Neural cell (in vitro differentiated cells): ENCODE measurements at regions not wholly inside any gene's neighbourhood (a gene's known extent, or its start where the extent isn't known, plus 50 kb on each side); places are given as distances from the start of the nearest gene placed in this dataset.

ENCODE experiments used
- H2AFZ ChIP-seq: fragments of 200-600, 300-800 bp; sonication (generic), shearing (Covaris generic); 2 replicates; pipeline ENCODE4 v1.6.0; 2014; ENCODE audit warnings: low read depth, mild to moderate bottlenecking, antibody characterized with exemption, low read length, moderate library complexity
- H3F3A ChIP-seq: fragments of 200-600 bp; shearing (Covaris generic); 2 replicates; pipeline ENCODE4 v1.6.1; 2016; ENCODE audit warnings: mild to moderate bottlenecking, moderate library complexity, mixed read lengths, antibody characterized with exemption, low read length; ENCODE audit not compliant: insufficient read depth, poor library complexity, severe bottlenecking
- H3K27ac ChIP-seq: fragments of 200-600, 300-800 bp; sonication (generic), shearing (Covaris generic); 2 replicates; pipeline ENCODE4 v1.5.1; 2014; ENCODE audit warnings: mild to moderate bottlenecking, low read length, moderate library complexity
- H3K27me3 ChIP-seq: fragments of 300-800, 200-600 bp; sonication (generic), shearing (Covaris generic); 2 replicates; pipeline ENCODE4 v1.6.0; 2014; ENCODE audit warnings: mild to moderate bottlenecking, low read depth, low read length, moderate library complexity; ENCODE audit not compliant: insufficient read depth
- H3K36me3 ChIP-seq: fragments of 300-800, 200-600 bp; sonication (generic), shearing (Covaris generic); 2 replicates; pipeline ENCODE4 v1.5.1; 2014; ENCODE audit warnings: mild to moderate bottlenecking, antibody characterized with exemption, low read length, moderate library complexity; ENCODE audit not compliant: insufficient read depth
- H3K4me2 ChIP-seq: fragments of 300-800, 200-600 bp; sonication (generic), shearing (Covaris generic); 2 replicates; pipeline ENCODE4 v1.6.0; 2014; ENCODE audit warnings: mild to moderate bottlenecking, low read length
- H3K4me3 ChIP-seq: fragments of 300-800, 200-600 bp; sonication (generic), shearing (Covaris generic); 2 replicates; pipeline ENCODE4 v1.5.1; 2014; ENCODE audit warnings: mild to moderate bottlenecking, low read length, moderate library complexity
- H3K79me2 ChIP-seq: fragments of 200-600 bp; shearing (Covaris generic); replicated peaks from 2 replicates; pipeline ENCODE4 v1.6.0; 2014; ENCODE audit warnings: mild to moderate bottlenecking, low read length, moderate library complexity; ENCODE audit not compliant: insufficient read depth
- H3K9ac ChIP-seq: fragments of 300-800, 200-600 bp; sonication (generic), shearing (Covaris generic); 2 replicates; pipeline ENCODE4 v1.6.1; 2016; ENCODE audit warnings: mild to moderate bottlenecking, low read length, mixed read lengths
- H3K9me2 ChIP-seq: fragments of 200-600 bp; shearing (Covaris generic); 2 replicates; pipeline ENCODE4 v1.6.1; 2016; ENCODE audit warnings: mild to moderate bottlenecking, low read length, mixed read lengths; ENCODE audit not compliant: insufficient read depth
- H3K9me3 ChIP-seq: fragments of 200-600, 300-800 bp; sonication (generic), shearing (Covaris generic); 2 replicates; pipeline ENCODE4 v1.6.1; 2016; ENCODE audit warnings: mild to moderate bottlenecking, mixed run types, low read length, moderate library complexity, mixed read lengths
- H4K20me1 ChIP-seq: fragments of 200-600 bp; shearing (Covaris generic); 2 replicates; pipeline ENCODE4 v1.6.1; 2016; ENCODE audit warnings: mild to moderate bottlenecking, mixed run types; ENCODE audit not compliant: insufficient read depth
- CTCF ChIP-seq: fragments of 450-650 bp; IDR thresholded peaks from 2 replicates; pipeline ENCODE4 v1.5.1; 2014; ENCODE audit warnings: antibody characterized with exemption, mild to moderate bottlenecking, moderate library complexity; ENCODE audit not compliant: poor library complexity, severe bottlenecking
- EP300 ChIP-seq: fragments of 450-650 bp; conservative IDR thresholded peaks from 2 replicates; pipeline ENCODE4 v1.6.1; 2014; ENCODE audit warnings: antibody characterized with exemption, mild to moderate bottlenecking, moderate library complexity; ENCODE audit not compliant: poor library complexity, severe bottlenecking
- EZH2 ChIP-seq: fragments of 200-600, 300-800 bp; shearing (Covaris generic), sonication (generic); IDR thresholded peaks from 2 replicates; pipeline ENCODE4 v1.6.1; 2014; ENCODE audit warnings: antibody characterized with exemption, low read length, borderline replicate concordance, mild to moderate bottlenecking; ENCODE audit not compliant: insufficient read depth, poor library complexity, severe bottlenecking
- MXI1 ChIP-seq: fragments of 450-650 bp; conservative IDR thresholded peaks from 2 replicates; pipeline ENCODE4 v1.6.1; 2014; ENCODE audit warnings: antibody characterized with exemption, mild to moderate bottlenecking; ENCODE audit not compliant: poor library complexity, severe bottlenecking
- POLR2AphosphoS5 ChIP-seq: IDR thresholded peaks from 2 replicates; pipeline ENCODE4 v1.6.1; 2012
- RAD21 ChIP-seq: fragments of 450-650 bp; conservative IDR thresholded peaks from 2 replicates; pipeline ENCODE4 v1.6.1; 2014; ENCODE audit warnings: antibody characterized with exemption, mild to moderate bottlenecking, moderate library complexity
- REST ChIP-seq: IDR thresholded peaks from 2 replicates; pipeline ENCODE4 v1.6.1; 2012; ENCODE audit warnings: borderline replicate concordance
- SMC3 ChIP-seq: fragments of 450-650 bp; conservative IDR thresholded peaks from 2 replicates; pipeline ENCODE4 v1.6.1; 2014; ENCODE audit warnings: antibody characterized with exemption, mild to moderate bottlenecking, moderate library complexity; ENCODE audit not compliant: poor library complexity
- TAF1 ChIP-seq: IDR thresholded peaks from 2 replicates; pipeline ENCODE4 v1.6.1; 2012; ENCODE audit warnings: low read depth

- H3K4me2 ChIP-seq, result no peak overlapping the region
- H3K27ac ChIP-seq, result no peak overlapping the region
- no peak overlapping the region for H3K9ac ChIP-seq
- no peaks in the 10 kb centered on the region for H3K27me3 ChIP-seq
- H3K4me3 ChIP-seq, result no peak overlapping the region
- no peak for TF ChIP-seq SMC3
- no peak for TF ChIP-seq EZH2
- TF ChIP-seq REST, result no peak
- TF ChIP-seq POLR2AphosphoS5, result no peak
- TF ChIP-seq CTCF, result no peak
- TF ChIP-seq TAF1, result no peak
- TF ChIP-seq EP300, result no peak
- no peak for TF ChIP-seq MXI1
- TF ChIP-seq RAD21, result no peak
- H3K79me2 ChIP-seq, result no peaks in the 10 kb centered on the region
- H3K9me3 ChIP-seq, result no peaks in the 10 kb centered on the region
- no peaks in the 10 kb centered on the region for H3K36me3 ChIP-seq
- H4K20me1 ChIP-seq, result no peaks in the 10 kb centered on the region
- H3K9me2 ChIP-seq, result no peaks in the 10 kb centered on the region
- H3F3A ChIP-seq, result no peaks in the 10 kb centered on the region
- no peak overlapping the region for H2AFZ ChIP-seq
These were observed 129.4 kb downstream of the IBTK start for GRCh38 chr6:82118150-82118562.

GRCh38 chr6:82114748-82115147 is 132.8 kb downstream of the IBTK start:
- Histone ChIP-seq H3K9me3 (no peaks in the 10 kb centered on the region), H3K36me3 (no peaks in the 10 kb centered on the region), H3K4me2 (no peak overlapping the region), H4K20me1 (no peaks in the 10 kb centered on the region), H3K9ac (no peak overlapping the region), H3K9me2 (no peaks in the 10 kb centered on the region), H2AFZ (no peak overlapping the region), H3K79me2 (no peaks in the 10 kb centered on the region), H3K27ac (no peak overlapping the region), H3F3A (no peaks in the 10 kb centered on the region), H3K27me3 (no peaks in the 10 kb centered on the region), H3K4me3 (no peak overlapping the region)
- no peak for TF ChIP-seq EZH2
- no peak for TF ChIP-seq SMC3
- TF ChIP-seq RAD21, result no peak
- TF ChIP-seq EP300, result no peak
- TF ChIP-seq TAF1, result no peak
- no peak for TF ChIP-seq POLR2AphosphoS5
- TF ChIP-seq MXI1, result no peak
- TF ChIP-seq REST, result no peak
- TF ChIP-seq CTCF, result no peak
